Myocyte (in vitro differentiated cells): ENCODE measurements at regions not wholly inside any gene's neighbourhood (a gene's known extent, or its start where the extent isn't known, plus 50 kb on each side); places are given as distances from the start of the nearest gene placed in this dataset.
"Not testable (repeated sequence)": the region's sequence is repeated elsewhere in the genome, so short reads cannot be mapped to it uniquely, and the experiment has no call there.

Experiments used
- DNase-seq: peaks from one replicate; pipeline ENCODE4 v3.0.0-alpha.2; 2012; ENCODE audit warnings: low read depth

DNA sequence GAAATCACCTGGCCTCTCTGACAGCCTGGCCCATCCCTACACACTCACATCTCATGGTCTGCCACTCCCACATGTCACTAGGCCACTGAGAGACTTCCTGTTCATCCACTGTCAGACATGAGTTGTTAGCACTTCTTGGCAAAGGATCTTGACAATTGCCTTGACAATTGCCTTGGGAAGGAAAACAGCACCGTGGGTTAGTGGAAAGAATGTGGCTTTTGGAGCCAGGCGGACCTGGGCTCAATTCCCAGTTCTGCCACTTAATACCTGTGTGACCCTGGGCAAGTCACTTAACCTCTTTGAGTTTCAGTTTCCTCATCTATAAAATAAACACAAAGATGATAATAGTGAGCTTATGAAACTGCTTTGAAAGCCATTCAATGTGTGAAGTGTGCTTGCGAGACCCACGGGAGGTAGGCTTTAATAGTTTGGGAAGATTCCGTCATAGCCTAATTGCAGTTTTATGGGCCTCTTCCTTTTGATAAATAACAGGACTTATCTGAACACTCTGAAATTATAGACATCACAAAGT, 250.4 kb downstream of the C12orf75 start:
- no peak for DNase-seq

DNA sequence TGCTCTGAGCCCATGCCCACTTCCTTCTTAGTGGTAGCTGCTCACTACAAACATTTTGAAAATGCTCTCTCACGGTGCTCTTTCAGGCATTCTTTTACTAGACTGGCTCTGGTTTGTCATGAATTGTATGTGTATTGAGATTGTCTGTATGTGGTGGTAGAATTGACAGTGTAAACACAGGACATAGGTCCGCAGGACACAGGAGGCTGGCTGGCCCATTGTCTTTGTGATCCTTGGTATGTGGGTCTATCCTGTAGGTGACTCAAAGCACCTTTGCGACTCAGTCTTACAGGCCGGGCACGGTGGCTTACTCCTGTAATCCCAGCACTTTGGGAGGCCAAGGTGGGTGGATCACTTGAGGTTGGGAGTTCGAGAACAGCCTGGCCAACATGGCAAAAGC, 250.9 kb downstream of the C12orf75 start:
- no peak for DNase-seq

DNA sequence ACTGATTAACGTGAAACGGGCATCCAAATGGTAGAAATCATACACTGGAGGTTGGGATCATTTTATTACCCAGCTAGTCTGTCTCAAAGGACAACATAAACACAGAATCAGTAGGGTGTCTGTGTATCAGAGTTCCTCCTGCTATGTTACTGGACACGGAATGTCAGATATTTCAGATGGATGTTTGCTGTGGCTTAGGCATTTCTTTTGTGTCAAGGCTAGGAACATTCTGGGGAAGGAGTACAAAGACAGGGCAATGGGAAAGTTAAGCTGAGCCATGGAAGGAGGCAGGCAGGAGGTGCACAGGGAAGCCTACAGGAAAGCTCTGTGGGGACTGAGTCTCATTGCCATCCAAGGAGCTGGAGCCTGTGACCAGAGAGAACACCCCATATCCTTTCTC, 254.6 kb downstream of the C12orf75 start:
- no peak for DNase-seq

DNA sequence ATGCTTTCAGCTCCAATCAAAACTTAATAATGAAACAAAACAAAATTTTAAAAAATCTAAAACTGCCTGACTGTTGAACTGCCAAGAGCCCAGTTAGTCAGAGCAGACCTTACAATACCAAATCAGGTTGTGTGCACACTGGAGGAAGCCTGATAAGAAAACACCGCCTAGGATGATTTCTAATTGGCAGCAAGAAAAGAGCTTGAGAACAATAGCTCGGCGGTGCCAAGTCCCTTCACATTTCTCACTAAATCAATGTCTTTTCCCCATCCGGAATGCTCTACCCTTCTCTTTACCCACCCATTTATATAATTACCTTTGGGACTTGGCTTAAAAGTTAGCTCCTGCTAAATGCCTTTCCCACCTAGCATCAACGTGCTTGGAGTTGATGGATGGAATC, 256.7 kb downstream of the C12orf75 start:
- no peak for DNase-seq

DNA sequence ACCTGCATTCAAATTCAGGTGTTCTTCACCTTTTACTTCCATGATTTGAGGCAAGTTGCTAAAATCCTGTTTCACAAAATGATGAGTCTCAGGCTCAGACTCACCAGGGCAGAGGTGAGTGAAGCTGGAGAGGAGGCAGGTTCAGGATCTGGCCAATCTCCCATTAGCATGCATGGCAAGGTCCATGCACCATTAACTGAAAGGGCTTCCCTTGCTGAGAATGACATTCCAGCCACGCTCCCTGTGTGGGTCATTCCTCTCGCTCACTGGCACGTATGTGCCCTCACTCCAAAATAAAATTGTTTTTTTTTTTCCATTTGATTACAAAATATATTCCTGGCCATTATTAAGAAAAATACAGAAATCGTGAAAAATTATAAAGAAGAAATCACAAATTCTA, 257.6 kb downstream of the C12orf75 start:
- DNase-seq = no peak

DNA sequence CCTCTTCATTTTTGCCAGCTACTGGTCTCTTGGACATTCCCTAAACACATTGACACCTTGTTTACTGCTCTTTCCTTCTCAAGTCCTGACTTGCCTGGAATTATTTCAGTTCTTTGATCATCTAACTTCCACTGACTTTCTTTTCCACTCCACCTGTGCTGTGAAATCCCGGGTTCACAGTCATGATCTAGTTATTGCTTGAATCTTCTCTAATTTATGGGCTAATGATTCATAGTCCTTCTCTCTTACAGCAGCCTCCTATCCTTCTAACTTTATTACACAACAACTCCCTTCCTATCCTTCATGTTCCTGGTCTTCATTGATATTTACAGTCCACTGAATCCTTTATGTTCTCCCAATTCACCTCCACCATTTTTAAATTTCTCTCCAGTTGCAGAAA, 260.1 kb downstream of the C12orf75 start:
- no peak for DNase-seq

DNA sequence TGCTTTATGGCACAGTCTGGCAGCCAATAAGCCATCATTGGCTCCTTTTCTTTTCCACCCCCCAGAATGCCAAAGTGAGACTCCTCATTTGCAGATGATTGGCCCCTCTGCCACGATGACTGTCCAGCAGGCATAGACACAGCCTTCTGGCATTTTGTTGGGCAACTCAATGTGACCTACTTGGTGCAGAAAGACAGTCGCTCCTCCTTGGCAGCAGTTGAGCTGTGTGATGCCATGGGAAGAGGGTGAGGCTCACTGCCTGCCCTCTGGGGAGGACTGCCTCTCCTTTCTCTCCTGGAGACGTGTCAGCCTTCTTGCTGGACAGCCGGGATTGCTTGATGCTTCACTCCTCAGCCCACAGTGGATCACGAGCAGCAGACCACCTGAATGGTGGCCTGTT, 264.9 kb downstream of the C12orf75 start:
- DNase-seq = no peak

DNA sequence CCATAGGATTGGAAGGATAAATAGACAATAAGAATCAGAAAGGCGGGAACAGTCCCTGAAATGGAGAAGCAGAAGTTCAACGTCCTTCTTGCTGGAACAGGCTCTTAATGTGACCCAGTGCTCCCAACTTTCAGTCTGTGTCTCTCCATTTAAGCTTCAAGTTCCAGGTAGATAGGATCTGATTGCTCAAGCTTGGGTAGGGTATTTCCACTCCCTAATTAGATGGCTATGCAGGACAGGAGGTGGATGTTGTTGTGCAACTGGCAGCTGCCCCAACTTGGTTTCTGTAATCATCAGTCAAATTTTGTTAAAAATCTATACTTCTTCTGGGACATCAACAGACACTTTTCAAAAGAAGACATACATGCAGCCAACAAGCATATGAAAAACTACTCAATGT, 266.2 kb downstream of the C12orf75 start:
- DNase-seq = no peak

DNA sequence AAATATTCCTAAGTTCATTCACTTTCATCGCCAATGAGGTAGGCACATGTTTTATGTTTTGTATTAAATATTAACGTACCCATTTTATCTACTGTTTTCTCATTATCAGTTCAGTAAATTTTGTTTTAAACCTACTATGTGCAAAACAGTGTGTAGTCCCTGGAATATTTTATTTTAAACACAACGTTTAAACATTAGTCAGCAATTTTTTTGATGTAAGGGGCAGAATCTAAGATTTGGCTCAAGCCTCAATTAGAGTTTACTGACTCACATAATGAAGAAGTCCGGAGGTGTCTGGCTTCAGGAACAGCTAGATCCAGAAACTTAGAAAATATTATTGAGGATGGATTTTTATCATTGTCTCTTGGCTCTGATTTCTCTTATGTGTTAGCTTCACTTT, 267.5 kb downstream of the C12orf75 start:
- DNase-seq = no peak

DNA sequence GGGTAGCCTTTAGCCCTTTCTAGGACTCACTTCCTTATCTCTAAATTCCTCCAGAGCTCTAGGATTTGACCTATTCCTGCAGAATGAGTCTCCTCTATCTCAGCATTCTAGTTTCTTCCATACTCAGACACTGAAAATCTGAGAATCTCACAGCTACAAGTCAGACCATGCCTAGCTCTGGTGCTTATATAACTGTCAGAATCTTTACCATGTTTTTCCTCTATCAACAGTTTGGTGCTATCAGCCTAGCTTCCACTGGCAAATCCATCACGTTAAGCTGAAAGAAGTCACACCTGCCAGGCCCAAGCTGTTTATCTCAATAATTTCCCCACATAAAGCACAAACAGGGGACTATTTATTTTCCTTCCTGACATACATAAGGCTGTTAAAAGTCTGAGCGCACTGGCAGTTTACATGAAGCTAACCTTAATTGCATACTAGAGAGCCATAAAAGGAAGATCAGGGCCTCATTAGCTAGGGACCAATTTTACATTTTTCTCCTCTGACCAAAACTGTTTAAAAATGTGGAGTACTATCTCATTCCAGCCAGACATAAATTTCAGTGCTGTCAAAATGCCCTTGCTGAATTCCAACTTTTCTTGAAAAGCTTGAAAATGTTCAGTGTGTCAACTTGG, 270.5 kb downstream of the C12orf75 start:
- DNase-seq = no peak

DNA sequence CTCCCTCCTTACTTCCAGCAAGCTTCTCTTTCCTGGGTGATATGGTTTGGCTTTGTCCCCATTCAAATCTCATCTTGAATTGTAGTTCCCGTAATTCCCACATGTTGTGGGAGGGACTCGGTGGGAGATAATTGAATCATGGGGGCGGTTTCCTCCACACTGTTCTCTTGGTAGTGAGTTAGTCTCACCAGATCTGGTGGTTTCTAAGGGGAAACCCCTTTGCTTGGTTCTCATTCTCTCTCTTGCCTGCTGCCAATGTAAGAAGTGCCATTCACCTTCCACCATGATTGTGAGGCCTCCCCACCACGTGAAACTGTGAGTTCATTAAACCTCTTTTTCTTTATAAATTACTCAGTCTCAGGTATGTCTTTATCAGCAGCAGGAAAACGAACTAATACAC, 271.8 kb downstream of the C12orf75 start:
- DNase-seq = not testable (repeated sequence)

DNA sequence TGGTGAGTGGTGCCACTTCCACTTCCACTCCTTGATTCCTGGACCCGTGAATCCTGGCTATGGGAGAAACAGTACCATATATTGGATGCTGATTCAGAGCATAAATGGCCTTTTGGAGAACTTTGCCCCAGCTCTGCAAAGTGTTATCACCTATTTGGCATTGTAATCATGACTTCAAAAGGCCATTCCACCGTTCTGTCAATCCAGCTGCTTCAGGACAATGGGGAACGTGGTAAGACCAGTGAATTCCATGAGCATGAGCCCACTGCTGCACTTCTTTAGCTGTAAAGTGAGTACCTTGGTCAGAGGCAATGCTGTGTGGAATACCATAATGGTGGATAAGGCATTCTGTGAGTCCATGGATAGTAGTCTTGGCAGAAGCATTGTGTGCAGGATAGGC, 273.8 kb downstream of the C12orf75 start:
- not testable (repeated sequence) for DNase-seq

DNA sequence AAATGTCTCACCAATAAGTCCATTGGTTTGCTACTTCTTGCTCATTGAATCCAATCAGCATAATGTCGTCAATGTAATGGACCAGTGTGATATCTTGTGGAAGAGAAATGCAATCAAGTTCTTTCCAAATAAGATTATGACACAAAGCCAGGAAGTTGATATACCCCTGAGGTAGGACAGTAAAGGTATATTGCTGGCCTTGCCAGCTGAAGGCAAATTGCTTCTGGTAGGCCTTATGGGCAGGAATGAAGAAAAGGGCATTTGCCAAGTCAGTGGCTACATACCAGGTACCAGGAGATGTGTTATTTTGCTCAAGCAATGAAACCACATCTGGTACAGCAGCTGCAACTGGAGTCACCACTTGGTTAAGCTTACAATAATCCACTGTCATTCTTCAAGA, 276.1 kb downstream of the C12orf75 start:
- DNase-seq = not testable (repeated sequence)

DNA sequence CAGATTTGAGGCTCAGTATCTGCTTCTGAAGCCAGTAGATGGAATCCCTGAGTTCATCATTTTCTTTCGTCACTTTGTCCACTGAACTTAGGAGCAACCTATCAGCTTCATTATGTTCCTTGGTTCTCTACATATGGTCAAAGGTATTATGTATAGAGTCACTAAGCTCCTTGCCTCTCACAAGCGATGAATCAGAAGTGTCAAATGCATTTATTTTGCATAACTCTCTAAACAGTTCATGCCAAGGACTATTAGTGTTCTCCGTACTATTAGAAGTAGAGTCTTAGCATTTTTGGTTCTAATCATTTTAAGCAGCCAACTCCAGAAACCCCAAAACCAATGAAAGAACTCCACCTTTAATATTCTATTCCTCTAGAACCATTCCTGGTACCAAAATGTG, 278.5 kb downstream of the C12orf75 start:
- DNase-seq = not testable (repeated sequence)

DNA sequence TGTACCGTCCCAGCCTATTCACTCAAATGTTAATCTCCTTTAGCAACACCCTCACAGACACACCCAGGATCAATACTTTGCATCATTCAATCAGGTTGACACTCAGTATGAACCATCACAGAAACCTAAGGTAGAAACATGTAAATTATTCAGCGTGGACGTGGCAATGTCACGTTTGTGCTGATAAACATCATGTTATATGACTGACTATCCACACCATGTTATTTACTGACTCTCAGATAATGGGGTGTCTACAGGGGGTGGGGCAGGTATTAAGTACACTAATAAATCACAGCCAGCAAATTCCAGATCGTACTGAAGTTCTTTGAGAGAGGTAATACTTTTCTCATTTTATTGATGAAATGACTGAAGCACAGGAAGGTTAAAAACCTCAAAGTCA, 280.0 kb downstream of the C12orf75 start:
- no peak for DNase-seq

DNA sequence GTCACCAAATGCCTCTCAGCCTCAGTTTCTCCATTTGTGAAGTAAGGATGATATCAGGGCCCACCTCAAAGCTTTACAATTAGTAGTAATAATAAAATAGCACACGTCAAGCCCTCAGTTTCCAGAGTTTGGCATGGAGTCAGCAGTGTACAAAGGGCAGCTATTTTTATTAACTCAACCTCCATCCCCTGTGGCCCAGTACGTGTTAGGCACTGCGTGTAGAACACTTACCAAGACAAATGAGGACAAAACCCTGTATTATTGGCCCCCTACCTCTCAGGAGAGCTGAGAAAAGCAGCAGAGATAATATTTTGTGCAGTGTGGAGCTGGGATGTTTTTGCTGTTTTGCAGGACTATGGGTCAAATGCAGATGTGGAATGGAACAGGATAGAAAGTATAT, 280.8 kb downstream of the C12orf75 start:
- DNase-seq = no peak

DNA sequence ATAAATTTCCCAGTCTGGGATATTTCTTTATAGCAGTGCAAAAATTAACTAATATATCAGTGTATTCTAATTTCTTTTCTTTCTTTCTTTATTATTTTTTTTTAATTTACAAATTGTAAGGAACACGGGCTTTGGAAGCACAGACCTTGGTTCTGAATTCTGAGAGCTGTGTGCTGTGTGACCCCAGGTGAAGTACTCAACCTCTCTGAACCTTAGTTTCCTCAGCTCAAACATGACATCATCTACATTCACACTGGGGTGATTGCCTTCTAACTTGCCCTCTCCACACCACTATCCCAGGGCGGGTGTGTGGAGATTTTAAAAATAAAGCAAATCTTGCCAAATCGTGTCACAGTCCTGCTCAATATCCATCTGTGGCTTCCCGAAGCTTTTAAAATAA, 282.8 kb downstream of the C12orf75 start:
- no peak for DNase-seq

DNA sequence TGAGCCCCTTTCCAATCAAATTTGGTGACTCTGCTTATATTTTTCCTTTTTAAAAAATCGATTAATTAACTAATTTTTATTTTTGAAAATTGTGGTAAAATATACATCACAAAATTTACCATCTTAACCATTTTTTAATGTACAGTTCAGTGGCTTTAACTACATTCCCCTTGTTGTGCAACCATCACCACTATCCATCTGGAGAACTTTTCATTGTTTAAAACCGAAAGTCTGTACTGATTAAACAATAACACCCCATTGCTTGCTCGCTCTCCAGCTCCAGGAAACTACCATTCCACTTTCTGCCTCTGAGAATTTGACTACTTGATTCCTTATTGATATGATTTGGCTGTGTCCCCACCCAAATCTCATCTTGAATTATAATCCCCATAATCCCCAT, 283.4 kb downstream of the C12orf75 start:
- DNase-seq = no peak

DNA sequence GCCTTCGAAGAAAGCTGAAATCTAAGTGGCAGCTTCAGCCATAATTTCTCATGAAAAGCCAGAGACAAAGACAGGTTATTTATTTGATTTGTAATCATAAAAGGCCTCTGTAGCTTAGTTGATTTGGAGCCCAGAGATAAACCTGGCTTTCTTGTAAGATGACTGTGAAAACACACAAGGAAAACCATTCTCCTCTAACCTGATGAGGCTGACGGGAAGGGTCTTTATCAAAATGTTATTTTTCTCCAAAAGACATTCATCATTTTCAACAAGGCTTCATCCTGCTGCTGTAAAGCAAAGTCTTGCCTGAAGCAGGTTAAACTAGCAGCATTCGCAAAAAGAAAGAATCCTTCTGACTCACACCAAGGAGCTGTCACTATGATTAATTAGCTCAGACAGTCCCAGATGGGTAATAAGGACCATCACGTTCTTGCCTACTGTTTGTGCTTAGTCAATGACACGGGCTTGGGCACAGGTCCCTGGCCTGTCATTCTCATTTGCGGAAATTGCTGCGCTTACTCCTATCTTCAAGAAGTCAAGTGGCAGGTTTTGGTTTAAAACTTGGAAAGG, 286.6 kb downstream of the C12orf75 start:
- no peak for DNase-seq

DNA sequence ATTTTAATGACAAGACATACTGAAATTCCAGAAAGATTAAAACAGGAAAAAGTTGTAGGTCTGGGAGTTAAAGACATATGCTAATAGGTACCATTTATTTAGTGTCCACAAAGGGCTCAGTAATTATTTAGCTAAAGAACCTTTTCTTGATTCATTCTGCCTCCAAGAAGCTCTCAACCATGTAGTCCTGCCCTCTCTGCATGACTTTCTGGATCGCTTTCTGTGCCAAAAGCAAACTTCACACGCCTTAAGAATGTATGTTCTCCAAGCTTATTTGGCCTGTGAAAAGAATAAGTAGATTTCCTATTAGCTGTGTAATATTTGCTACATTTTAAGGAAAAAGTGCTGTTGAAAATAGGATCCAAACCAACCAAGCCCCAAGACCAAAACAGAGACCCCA, 291.7 kb downstream of the C12orf75 start:
- no peak for DNase-seq

DNA sequence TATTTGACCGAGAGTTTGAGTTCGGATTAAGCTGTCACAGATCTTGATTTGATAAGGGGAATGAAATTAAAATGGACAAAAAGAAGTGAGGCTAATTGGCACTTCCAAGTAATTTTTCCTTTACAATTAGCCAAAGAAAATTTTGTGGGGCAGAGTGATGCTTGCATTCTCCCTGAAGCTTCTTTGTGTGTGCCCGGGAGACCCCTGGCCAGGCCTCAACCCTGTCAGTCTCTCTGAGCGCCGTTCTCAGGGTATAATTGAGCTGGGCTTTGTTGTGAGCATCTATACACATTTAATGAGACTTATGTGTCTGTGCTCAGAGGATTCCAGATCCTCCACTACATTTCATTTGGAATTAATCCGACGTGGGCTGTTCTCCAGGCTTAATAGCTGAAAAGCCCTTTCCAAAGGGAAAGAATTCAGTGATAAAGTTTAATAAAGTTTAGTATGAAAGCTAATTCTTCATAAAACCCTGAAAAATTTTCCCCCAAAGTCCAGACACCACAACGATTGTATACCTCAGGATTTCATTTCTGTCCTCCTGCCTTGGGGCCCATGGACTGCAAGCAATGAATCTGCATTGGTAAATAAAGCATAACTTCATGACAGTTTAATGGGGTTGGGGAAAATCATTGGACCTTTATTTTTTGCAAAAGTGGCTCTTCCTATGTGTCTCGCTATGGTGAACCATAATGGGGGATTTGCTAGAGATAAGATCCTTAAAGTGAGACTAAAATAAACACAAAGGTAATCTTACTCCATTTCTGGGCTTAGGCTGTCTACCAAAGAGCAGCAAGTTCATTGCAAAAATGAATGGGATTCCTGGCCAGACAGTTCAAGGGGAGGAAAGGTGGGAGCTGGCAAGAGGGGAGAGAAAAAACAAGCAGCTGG, 292.6 kb downstream of the C12orf75 start:
- no peak for DNase-seq

DNA sequence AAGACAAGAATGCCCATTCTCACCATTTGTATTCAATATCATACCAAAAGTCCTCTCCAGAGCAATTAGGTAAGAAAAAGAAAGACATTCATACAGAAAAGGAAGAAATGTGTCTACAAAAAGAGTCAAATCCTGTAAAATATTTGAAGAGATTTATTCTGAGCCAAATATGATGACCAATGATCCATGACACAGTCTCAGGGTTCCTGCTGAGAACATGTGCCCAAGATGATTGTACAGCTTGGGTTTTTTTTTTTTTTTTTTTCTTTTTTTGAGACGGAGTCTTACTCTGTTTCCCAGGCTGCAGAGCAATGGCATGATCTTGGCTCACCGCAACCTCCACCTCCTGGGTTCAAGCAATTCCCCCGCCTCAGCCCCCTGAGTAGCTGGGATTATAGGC, 296.2 kb downstream of the C12orf75 start:
- DNase-seq = no peak
